NCI-H2107 (cell line): ENCODE measurements at regions not wholly inside any gene's neighbourhood (a gene's known extent, or its start where the extent isn't known, plus 50 kb on each side); places are given as distances from the start of the nearest gene placed in this dataset.

ENCODE experiments used
- DNase-seq: peaks from one replicate; lab custom pipeline; 2025; lab: John Stamatoyannopoulos, UW

GRCh38 chr12:5227708-5228373 lies 184.2 kb downstream of the KCNA5 start:
- DNase-seq, result no peak

- no peak for DNase-seq
These were observed 186.5 kb downstream of the KCNA5 start for GRCh38 chr12:5230156-5230555.

GRCh38 chr12:5230861-5231260 lies 187.2 kb downstream of the KCNA5 start:
- no peak for DNase-seq

- DNase-seq, result no peak
These were observed 188.6 kb downstream of the KCNA5 start for GRCh38 chr12:5232291-5232690.

- DNase-seq, result no peak
These were observed 189.3 kb downstream of the KCNA5 start for GRCh38 chr12:5232826-5233500.

- DNase-seq, result no peak
These were observed 192.5 kb downstream of the KCNA5 start for GRCh38 chr12:5236022-5236640.

GRCh38 chr12:5242440-5242839 lies 189.5 kb upstream of the NTF3 start:
- no peak for DNase-seq

GRCh38 chr12:5243014-5243413 lies 188.9 kb upstream of the NTF3 start:
- no peak for DNase-seq

- no peak for DNase-seq
These were observed 187.4 kb upstream of the NTF3 start for GRCh38 chr12:5244513-5244972.

GRCh38 chr12:5246196-5246595 lies 185.7 kb upstream of the NTF3 start:
- no peak for DNase-seq

- no peak for DNase-seq
These were observed 184.8 kb upstream of the NTF3 start for GRCh38 chr12:5247144-5247543.

- DNase-seq, result no peak
These were observed 183.7 kb upstream of the NTF3 start for GRCh38 chr12:5248230-5248629.

- no peak for DNase-seq
These were observed 182.8 kb upstream of the NTF3 start for GRCh38 chr12:5248999-5249526.

- DNase-seq, result no peak
These were observed 180.8 kb upstream of the NTF3 start for GRCh38 chr12:5251092-5251491.

GRCh38 chr12:5251786-5252185 lies 180.1 kb upstream of the NTF3 start:
- no peak for DNase-seq

GRCh38 chr12:5254703-5255102 lies 177.2 kb upstream of the NTF3 start:
- no peak for DNase-seq

GRCh38 chr12:5257763-5258495 lies 174.0 kb upstream of the NTF3 start:
- DNase-seq, result no peak

GRCh38 chr12:5258498-5258897 lies 173.4 kb upstream of the NTF3 start:
- no peak for DNase-seq

- DNase-seq, result no peak
These were observed 173.0 kb upstream of the NTF3 start for GRCh38 chr12:5258926-5259325.

GRCh38 chr12:5259523-5259922 lies 172.4 kb upstream of the NTF3 start:
- DNase-seq, result no peak

GRCh38 chr12:5260086-5260485 lies 171.8 kb upstream of the NTF3 start:
- no peak for DNase-seq

- DNase-seq, result no peak
These were observed 171.3 kb upstream of the NTF3 start for GRCh38 chr12:5260591-5261086.
